ENCODE measurements at regions not wholly inside any gene's neighbourhood (a gene's known extent, or its start where the extent isn't known, plus 50 kb on each side); places are given as distances from the start of the nearest gene placed in this dataset.

DNA sequence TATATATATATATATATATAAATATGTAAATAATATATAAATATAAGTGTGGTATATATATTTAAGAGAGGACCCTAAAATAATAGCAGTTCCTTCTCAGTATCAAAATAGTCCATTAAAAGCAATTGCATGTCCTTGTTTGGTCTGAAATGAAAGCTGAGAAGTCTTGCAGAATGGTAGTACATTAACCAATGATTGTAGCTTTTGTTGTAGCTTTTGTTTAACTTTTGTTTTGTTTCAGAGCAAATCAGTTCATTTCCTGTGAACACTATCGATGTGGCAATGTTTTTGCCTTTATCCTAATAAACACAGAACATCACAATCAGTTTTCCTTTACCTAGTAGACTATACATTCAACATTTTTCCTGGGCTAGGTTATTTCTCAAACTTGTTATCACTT lies 1256.2 kb upstream of the SPRY2 start:
- TF ChIP-seq CTCF (conservative IDR thresholded peaks at IDR 0.05) (no peak), ZFX (IDR thresholded peaks at IDR 0.05) (no peak)
